ENCODE measurements at regions not wholly inside any gene's neighbourhood (a gene's known extent, or its start where the extent isn't known, plus 50 kb on each side); places are given as distances from the start of the nearest gene placed in this dataset.
"Not testable (repeated sequence)": the region's sequence is repeated elsewhere in the genome, so short reads cannot be mapped to it uniquely, and the experiment has no call there.

- no peak for DNase-seq (ENCODE audit: low read depth)
Observed at GRCh38 chr3:139135657-139136056, 91.0 kb upstream of the PRR23C start.

GRCh38 chr3:139136469-139137202, 91.9 kb upstream of the PRR23C start:
- no peak for DNase-seq (ENCODE audit: low read depth)

DNA sequence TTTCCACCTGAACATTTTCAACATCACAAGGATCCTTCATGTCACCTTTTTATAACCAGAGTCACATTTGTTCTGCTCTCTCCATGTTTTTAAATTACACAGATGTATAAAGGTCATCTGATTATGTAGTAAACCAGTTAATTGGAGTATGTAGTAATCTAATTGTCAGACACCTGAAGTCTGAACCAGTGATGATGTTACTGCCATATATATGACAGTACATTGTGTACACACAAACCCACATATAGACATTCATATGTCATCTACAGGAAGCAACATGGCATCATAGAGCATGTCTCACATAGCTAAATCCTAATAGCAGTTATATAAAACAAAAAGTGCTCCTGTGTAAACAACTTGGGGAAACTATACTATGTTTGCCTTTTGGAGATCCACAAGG, 95.9 kb upstream of the PRR23C start:
- DNase-seq (ENCODE audit: low read depth), result no peak

DNA sequence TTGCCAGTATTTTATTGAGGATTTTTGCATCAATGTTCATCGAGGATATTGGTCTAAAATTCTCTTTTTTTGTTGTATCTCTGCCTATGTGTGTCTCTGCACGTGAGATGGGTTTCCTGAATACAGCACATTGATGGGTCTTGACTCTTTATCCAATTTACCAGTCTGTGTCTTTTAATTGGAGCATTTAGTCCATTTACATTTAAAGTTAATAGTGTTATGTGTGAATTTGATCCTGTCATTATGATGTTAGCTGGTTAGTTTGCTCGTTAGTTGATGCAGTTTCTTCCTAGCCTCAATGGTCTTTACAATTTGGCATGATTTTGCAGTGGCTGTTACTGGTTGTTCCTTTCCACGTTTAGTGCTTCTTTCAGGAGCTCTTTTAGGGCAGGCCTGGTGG, 101.3 kb upstream of the PRR23C start:
- DNase-seq (ENCODE audit: low read depth), result not testable (repeated sequence)

DNA sequence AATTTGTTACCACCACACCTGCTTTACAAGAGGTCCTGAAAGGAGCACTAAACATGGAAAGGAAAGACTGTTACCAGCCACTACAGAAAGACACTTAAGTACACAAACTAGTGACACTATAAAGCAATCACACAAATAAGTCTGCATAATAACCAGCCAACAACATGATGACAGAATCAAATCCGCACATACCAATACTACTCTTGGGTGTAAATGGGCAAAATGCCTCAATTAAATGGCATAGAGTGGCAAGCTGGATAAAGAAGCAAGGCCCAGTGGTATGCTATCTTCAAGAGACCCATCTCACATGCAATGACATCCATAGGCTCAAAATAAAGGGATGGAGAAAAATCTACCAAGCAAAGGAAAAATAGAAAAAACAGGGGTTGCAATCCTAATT, 106.8 kb upstream of the PRR23C start:
- DNase-seq (ENCODE audit: low read depth), result no peak

GRCh38 chr3:139153434-139153833, 108.7 kb upstream of the PRR23C start:
- not testable (repeated sequence) for DNase-seq (ENCODE audit: low read depth)

- no peak for DNase-seq (ENCODE audit: low read depth)
Observed at GRCh38 chr3:139157161-139157932, 112.7 kb upstream of the PRR23C start.

- DNase-seq (ENCODE audit: low read depth), result no peak
Observed at GRCh38 chr3:139159356-139159755, 114.7 kb upstream of the PRR23C start.

DNA sequence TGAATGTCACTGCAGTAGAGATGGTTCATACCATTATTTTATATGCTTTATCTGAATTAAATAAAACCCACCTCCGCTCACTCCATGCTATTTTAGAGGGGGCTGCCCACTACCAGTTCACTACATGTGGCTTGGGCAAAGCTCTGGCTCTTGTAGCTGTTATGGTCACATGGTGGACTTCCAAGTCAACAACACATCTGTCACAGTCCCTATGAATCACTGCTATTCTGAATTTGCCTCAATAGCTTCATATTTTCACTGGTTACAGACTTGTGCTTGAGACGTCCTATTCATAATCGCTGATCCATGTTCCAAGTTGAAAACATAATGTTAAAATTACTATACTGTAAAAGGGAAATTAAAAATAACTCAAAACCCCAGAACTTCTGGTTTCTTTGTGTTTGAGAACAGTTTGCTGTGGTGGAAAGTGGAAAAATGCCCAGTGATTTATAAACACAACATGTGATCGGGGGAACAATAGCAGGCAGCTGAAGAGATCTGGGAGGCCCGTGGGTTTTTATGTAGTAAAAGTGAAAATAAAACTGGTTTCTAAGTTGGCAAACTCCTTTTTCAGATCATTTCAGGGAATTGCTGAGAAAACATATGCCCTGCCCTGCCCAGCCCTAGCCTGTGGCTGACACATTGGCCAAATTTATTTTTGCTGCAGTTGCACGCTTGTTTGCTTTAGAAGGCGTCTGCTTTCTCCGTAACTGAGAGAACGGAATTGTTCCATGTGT, 128.8 kb upstream of the PRR23C start:
- no peak for DNase-seq (ENCODE audit: low read depth)

GRCh38 chr3:139180489-139180888, 135.8 kb upstream of the PRR23C start:
- DNase-seq (ENCODE audit: low read depth), result no peak

GRCh38 chr3:139182143-139182542, 137.5 kb upstream of the PRR23C start:
- DNase-seq (ENCODE audit: low read depth), result no peak

DNA sequence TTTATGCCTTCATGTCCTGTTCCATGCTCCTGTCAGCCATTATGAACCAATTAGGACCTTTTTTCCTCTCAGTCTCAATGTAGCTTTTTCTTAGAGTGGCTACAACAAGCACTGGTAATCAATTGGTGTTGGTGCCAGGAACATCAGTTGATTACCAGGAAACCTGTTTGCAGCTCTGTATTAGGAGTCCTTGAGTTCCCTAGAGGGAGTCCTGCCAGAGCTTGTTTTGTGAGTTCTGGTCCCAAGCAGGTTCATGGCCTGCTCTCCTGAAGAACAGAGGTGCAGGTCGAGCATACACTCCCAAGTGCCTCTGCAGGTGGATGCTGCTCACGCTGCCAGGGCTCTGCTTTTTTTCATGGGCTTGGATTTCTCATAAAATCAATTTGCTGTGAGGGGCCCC, 137.9 kb upstream of the PRR23C start:
- DNase-seq (ENCODE audit: low read depth), result no peak

- DNase-seq (ENCODE audit: low read depth), result no peak
Observed at GRCh38 chr3:139185527-139185926, 140.8 kb upstream of the PRR23C start.

DNA sequence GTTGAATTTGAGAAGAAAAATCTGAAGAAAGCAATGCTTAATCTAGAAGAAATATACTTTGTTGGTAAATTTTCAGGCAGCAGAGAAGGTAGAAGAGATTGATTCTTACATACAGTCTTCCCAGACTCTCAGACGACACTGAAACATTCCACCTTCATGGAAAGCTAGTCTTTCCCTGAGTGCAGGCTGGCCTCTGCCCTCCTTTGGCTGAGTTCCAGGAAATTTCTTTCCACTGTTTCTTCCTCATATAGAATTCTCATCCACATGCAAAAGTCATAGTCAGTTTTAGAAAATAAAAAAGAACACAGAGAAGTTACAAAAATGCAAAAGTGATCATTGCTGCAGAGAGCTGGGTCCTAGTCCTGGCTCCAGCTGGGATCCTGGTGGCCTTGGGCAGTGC, 142.5 kb upstream of the PRR23C start:
- no peak for DNase-seq (ENCODE audit: low read depth)

DNA sequence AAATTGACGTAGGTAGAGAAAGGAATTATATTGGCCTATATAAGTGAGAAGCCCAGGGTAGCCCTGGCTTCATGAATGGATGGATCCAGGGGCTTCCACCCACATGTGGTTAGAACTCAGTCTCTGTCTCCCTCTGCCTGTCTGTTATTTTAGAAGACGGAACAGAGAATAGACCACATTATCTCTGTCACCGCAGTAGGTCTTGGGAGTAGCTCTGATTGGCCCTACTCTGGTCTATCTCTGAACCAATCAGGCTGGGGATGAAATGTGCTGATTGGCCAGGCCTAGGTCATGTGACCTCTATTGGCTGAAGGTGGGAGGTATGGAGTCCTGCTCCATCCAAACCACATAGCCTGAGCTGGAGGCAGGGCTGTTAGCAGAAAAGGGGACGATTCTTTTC, 143.0 kb upstream of the PRR23C start:
- no peak for DNase-seq (ENCODE audit: low read depth)

DNA sequence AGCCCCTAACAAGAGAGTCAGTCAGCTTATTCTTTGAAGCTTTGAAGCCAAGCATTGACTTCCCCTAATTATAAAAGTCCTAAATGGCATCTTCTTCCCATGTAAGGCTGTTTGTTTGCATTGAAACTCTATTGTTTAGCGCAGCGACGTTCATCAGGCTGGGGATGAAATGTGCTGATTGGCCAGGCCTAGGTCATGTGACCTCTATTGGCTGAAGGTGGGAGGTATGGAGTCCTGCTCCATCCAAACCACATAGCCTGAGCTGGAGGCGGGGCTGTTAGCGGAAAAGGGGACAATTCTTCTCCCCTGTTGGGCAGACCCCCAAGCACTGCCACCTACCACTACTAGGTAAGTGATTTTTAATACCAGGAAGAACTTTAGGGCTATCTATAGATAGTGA, 145.3 kb upstream of the PRR23C start:
- no peak for DNase-seq (ENCODE audit: low read depth)

DNA sequence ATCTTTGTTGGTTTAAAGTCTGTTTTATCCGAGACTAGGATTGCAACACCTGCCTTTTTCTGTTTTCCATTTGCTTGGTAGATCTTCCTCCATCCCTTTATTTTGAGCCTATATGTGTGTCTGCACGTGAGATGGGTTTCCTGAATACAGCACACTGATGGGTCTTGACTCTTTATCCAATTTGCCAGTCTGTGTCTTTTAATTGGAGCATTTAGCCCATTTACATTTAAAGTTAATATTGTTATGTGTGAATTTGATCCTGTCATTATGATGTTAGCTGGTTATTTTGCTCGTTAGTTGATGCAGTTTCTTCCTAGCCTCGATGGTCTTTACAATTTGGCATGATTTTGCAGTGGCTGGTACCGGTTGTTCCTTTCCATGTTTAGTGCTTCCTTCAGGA, 149.4 kb upstream of the MRPS22 start:
- DNase-seq (ENCODE audit: low read depth), result not testable (repeated sequence)

GRCh38 chr3:139196146-139196545, 147.7 kb upstream of the MRPS22 start:
- DNase-seq (ENCODE audit: low read depth), result not testable (repeated sequence)

GRCh38 chr3:139197251-139197650, 146.6 kb upstream of the MRPS22 start:
- DNase-seq (ENCODE audit: low read depth), result no peak

DNA sequence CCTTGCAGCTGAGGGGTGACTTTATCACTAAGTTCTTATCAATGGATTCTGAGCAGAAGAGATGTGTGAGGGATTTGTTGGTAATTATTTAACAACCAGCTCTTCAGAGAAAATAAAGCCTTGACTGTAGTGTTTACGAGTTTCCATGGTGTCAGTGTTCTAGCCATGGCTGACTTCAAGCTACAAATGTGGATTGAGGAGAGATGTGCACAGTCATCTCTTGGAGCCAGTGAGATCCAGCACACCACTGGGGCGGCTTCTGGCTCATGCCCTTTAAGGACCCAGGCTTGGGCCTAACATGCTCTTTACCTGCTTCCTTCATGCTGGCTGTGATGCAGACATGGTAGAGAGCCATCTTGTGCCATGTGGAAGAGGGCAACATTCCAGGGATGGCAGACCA, 145.6 kb upstream of the MRPS22 start:
- no peak for DNase-seq (ENCODE audit: low read depth)

DNA sequence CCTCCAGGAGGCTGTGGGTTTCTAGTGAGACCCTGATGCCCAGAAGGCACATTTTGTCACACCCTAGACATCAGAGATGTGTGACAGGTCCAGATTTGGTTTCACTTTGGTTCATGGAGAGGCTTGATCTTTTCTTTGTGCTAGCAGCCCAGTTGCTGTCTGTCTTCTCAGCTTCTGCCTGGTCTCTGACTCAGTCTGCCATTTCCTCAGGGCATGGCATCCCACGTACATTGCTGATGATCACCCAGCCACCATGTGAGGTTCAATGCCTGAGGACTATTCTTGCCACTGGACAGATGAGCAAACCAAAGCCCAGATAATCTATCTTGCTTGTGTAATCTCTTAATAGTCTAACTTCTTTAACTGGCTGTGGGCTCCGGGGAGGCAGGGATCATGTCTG, 144.9 kb upstream of the MRPS22 start:
- no peak for DNase-seq (ENCODE audit: low read depth)

DNA sequence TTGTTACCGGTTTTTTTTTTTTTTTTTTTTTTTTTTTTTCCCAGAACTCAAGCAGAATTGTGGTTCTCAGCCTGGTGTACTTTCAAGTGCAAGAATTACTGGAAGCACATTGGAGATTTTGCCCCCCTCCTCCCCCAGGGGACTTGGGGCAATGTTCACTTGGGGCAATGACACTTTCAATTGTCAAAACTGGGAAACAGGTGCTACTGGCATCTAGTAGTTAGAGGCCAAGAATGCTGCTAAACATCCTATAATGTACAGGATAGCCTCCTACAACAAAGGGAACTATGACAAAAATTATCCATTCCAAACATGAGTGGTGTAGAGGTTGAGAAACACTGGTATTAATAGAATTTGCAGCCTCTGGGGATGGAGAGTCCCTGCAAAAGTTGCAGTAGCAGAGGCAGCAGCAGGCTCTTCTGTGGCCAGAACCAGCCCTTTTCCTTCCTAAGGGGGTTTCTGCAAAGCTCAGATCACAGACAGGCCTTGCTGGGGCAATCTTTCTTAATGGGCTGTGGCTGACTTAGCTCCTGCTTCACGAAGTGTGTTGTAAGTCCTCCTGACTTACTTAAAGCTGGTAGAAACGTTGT, 144.3 kb upstream of the MRPS22 start:
- DNase-seq (ENCODE audit: low read depth), result no peak

Measured in activated T-cell treated with anti-CD3 and anti-CD28 coated beads for 48 hours (primary cell).